ENCODE measurements at regions not wholly inside any gene's neighbourhood (a gene's known extent, or its start where the extent isn't known, plus 50 kb on each side); places are given as distances from the start of the nearest gene placed in this dataset.

GRCh38 chr4:123997776-123998449 lies 601.3 kb downstream of the SPRY1 start:
- Histone ChIP-seq H3K36me3 (no peaks in the 10 kb centered on the region), H3K4me3 (no peak overlapping the region), H3K27ac (no peak overlapping the region), H3K27me3 (no peaks in the 10 kb centered on the region), H3K4me1 (no peaks in the 10 kb centered on the region), H3K9me3 (no peaks in the 10 kb centered on the region)
- intact Hi-C loops (cut with DNase I) = no loop called here
- 31 to 65% methylated on average over 1 of the region's 1 CpG for WGBS, 2 donors
- FAIRE-seq = no peak
- DNase-seq = no peak
- no peak for TF ChIP-seq CTCF (IDR thresholded peaks at IDR 0.05)
- ATAC-seq = no peak

- no peak overlapping the region for H3K4me3 ChIP-seq
- H3K4me1 ChIP-seq = no peaks in the 10 kb centered on the region
- no peak overlapping the region for H3K27ac ChIP-seq
- intact Hi-C loops (cut with DNase I) = no loop called here
- TF ChIP-seq CTCF (IDR thresholded peaks at IDR 0.05) = no peak
- no peaks in the 10 kb centered on the region for H3K36me3 ChIP-seq
- H3K27me3 ChIP-seq = no peaks in the 10 kb centered on the region
- no peaks in the 10 kb centered on the region for H3K9me3 ChIP-seq
- ATAC-seq (no peak), FAIRE-seq (peak; percentile 67), DNase-seq (no peak)
- 45 to 46% methylated on average over 2 of the region's 2 CpGs for WGBS, 2 donors
These were observed 603.6 kb downstream of the SPRY1 start for GRCh38 chr4:124000233-124000632.

- no peaks in the 10 kb centered on the region for H3K36me3 ChIP-seq
- no peaks in the 10 kb centered on the region for H3K4me1 ChIP-seq
- H3K4me3 ChIP-seq = no peak overlapping the region
- intact Hi-C loops (cut with DNase I) = no loop called here
- no peak for TF ChIP-seq CTCF (IDR thresholded peaks at IDR 0.05)
- WGBS, 2 donors = 0 to 53% methylated on average over 1 of the region's 1 CpG
- ATAC-seq (no peak), FAIRE-seq (no peak), DNase-seq (no peak)
- H3K9me3 ChIP-seq = no peaks in the 10 kb centered on the region
- no peak overlapping the region for H3K27ac ChIP-seq
- no peaks in the 10 kb centered on the region for H3K27me3 ChIP-seq
These were observed 619.2 kb downstream of the SPRY1 start for GRCh38 chr4:124015766-124016165.

GRCh38 chr4:124017185-124017785 lies 620.7 kb downstream of the SPRY1 start:
- 57 to 76% methylated on average over 8 of the region's 8 CpGs for WGBS, 2 donors
- DNase-seq = no peak
- Histone ChIP-seq H3K9me3 (no peaks in the 10 kb centered on the region), H3K27me3 (no peaks in the 10 kb centered on the region), H3K4me1 (no peaks in the 10 kb centered on the region), H3K27ac (no peak overlapping the region), H3K4me3 (no peak overlapping the region), H3K36me3 (no peaks in the 10 kb centered on the region)
- intact Hi-C loops (cut with DNase I) = no loop called here
- ATAC-seq = no peak
- no peak for FAIRE-seq
- no peak for TF ChIP-seq CTCF (IDR thresholded peaks at IDR 0.05)

All from pancreas (tissue), 10 donors.